ENCODE measurements at regions not wholly inside any gene's neighbourhood (a gene's known extent, or its start where the extent isn't known, plus 50 kb on each side); places are given as distances from the start of the nearest gene placed in this dataset.

- Mint-ChIP-seq H3K36me3 (no peaks in the 10 kb centered on the region), H3K27ac (no peak overlapping the region), H3K9me3 (no peaks in the 10 kb centered on the region), H3K4me3 (no peak overlapping the region), H3K27me3 (no peaks in the 10 kb centered on the region), H3K4me1 (no peaks in the 10 kb centered on the region)
- ATAC-seq (ENCODE audit: low read depth) (no peak), DNase-seq (ENCODE audit: low spot score in 2 of 2) (no peak)
Measured at GRCh38 chr10:3535001-3535400, 250.0 kb downstream of the KLF6 start.

- Mint-ChIP-seq H3K36me3 (no peaks in the 10 kb centered on the region), H3K27ac (no peak overlapping the region), H3K9me3 (no peaks in the 10 kb centered on the region), H3K27me3 (no peaks in the 10 kb centered on the region), H3K4me3 (no peak overlapping the region), H3K4me1 (no peaks in the 10 kb centered on the region)
- no peak for ATAC-seq (ENCODE audit: low read depth)
- no peak for DNase-seq (ENCODE audit: low spot score in 2 of 2)
Measured at GRCh38 chr10:3534433-3534832, 250.6 kb downstream of the KLF6 start.

DNA sequence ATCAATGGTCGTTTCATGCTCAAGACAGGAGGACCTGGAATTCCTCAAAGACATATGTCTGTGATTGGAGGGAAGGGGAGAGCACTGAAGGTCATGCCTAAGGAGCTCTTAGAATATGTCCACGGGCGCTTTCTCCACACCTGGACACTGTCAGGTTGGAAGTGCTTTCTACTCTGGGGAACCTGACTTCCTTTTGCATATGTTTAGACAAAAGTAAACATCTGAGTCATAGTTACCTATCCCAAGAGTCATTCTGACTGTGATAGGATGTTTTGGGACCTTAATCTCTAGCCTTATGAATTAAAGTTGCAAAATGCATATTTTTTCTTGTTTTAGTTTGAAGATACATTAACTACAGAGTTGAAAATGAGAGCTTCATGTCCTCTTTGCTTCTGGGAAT, 251.7 kb downstream of the KLF6 start:
- DNase-seq (ENCODE audit: low spot score in 2 of 2) = no peak
- Mint-ChIP-seq H3K36me3 (no peaks in the 10 kb centered on the region), H3K4me3 (no peak overlapping the region), H3K4me1 (no peaks in the 10 kb centered on the region), H3K9me3 (no peaks in the 10 kb centered on the region), H3K27me3 (no peaks in the 10 kb centered on the region), H3K27ac (no peak overlapping the region)
- no peak for ATAC-seq (ENCODE audit: low read depth)

DNA sequence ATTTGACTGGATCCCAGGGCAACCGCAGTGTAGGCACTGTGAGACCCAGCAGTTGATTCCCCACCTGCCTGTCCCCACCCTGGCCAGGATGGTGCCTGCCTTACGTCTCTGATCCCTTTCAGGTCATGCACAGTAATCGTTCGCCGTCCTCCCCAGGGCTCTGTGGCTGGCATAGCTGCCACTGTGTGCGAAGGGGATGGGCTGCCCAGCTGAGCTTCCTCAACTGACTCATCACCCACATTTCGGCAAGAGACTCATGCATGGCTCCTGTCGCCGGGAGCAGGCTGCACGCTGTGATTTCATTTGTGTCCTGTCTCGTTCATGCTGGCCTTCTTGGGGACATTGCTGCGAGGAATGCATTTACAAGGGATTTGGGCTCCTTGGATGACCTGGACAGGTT, 252.4 kb downstream of the KLF6 start:
- no peaks in the 10 kb centered on the region for H3K27me3 Mint-ChIP-seq
- H3K27ac Mint-ChIP-seq = no peak overlapping the region
- ATAC-seq (ENCODE audit: low read depth) (no peak), DNase-seq (ENCODE audit: low spot score in 2 of 2) (no peak)
- no peaks in the 10 kb centered on the region for H3K36me3 Mint-ChIP-seq
- H3K4me3 Mint-ChIP-seq = no peak overlapping the region
- no peaks in the 10 kb centered on the region for H3K4me1 Mint-ChIP-seq
- H3K9me3 Mint-ChIP-seq = no peaks in the 10 kb centered on the region

DNA sequence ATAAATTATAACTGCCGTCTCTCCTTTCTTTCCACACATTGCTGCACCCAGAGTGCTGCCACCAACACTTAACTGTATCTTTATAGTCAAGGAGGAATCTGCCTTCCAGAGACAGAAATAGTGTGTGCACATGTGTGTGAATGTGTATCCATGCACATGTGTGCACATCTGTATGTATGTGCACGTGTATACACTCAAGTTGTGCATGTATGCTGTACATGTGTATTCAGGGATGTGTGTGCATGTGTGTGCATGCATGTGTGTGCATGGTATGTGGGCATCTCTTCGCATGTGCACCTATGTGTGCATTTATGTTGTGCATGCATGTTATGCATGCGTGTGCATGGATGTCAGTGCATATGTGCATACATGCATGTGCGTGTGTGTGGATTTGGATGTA, 253.3 kb downstream of the KLF6 start:
- DNase-seq (ENCODE audit: low spot score in 2 of 2) = no peak
- no peak for ATAC-seq (ENCODE audit: low read depth)
- Mint-ChIP-seq H3K4me3 (no peak overlapping the region), H3K36me3 (no peaks in the 10 kb centered on the region), H3K4me1 (peaks cover 3% of the 10 kb centered on the region), H3K27me3 (no peaks in the 10 kb centered on the region), H3K27ac (no peak overlapping the region), H3K9me3 (no peaks in the 10 kb centered on the region)

DNA sequence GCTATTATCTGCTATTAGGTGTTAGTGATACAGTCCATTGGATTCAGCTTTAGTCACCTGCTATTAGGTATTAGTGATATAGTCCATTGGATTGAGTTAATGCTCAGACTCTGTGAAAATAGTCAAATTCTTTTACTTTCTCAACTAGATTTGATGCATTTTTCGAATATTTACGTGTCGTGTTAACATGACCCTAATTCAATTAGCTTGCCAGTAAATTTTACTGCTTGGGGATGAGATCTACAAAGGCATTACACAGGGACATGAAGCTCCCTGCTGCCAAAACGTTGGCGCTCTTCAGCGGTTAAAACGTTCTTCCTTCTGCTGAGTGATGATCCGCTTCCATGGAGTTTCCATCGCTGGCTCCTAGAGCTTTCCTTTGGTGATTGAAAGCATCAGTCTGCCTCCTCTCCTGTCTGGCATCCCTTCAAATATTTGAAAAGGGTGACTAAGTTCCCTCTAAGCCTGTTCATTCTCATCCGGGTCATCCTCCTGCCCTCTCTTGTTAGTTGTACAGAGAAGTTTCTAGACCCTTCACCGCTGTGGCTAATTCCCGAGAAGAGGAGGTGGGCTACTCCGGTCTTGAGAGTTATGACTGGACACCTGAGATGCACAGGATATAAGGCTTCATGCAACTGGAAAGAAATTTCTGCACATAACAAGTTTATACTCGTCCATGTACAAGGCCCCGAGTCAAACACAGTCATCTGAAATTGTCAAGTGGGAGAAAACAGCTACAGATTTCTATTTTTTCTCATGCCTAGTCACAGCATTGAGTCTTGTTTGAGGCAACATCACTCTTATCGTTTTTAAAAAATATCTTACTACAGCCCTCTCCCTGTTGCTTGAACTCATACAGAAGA, 254.0 kb downstream of the KLF6 start:
- H3K9me3 Mint-ChIP-seq = no peaks in the 10 kb centered on the region
- H3K4me1 Mint-ChIP-seq = peaks cover 3% of the 10 kb centered on the region
- DNase-seq (ENCODE audit: low spot score in 2 of 2) = no peak
- no peak overlapping the region for H3K4me3 Mint-ChIP-seq
- no peak overlapping the region for H3K27ac Mint-ChIP-seq
- no peaks in the 10 kb centered on the region for H3K27me3 Mint-ChIP-seq
- ATAC-seq (ENCODE audit: low read depth) = no peak
- H3K36me3 Mint-ChIP-seq = no peaks in the 10 kb centered on the region

- Mint-ChIP-seq H3K27me3 (peaks cover 2% of the 10 kb centered on the region), H3K4me3 (no peak overlapping the region), H3K36me3 (no peaks in the 10 kb centered on the region), H3K27ac (no peak overlapping the region), H3K4me1 (peaks cover 3% of the 10 kb centered on the region), H3K9me3 (no peaks in the 10 kb centered on the region)
- no peak for ATAC-seq (ENCODE audit: low read depth)
- no peak for DNase-seq (ENCODE audit: low spot score in 2 of 2)
Measured at GRCh38 chr10:3530346-3530745, 254.7 kb downstream of the KLF6 start.

- Mint-ChIP-seq H3K27ac (no peak overlapping the region), H3K4me3 (no peak overlapping the region), H3K27me3 (peaks cover 2% of the 10 kb centered on the region)
Measured at GRCh38 chr10:3529691-3530090, 255.3 kb downstream of the KLF6 start.

DNA sequence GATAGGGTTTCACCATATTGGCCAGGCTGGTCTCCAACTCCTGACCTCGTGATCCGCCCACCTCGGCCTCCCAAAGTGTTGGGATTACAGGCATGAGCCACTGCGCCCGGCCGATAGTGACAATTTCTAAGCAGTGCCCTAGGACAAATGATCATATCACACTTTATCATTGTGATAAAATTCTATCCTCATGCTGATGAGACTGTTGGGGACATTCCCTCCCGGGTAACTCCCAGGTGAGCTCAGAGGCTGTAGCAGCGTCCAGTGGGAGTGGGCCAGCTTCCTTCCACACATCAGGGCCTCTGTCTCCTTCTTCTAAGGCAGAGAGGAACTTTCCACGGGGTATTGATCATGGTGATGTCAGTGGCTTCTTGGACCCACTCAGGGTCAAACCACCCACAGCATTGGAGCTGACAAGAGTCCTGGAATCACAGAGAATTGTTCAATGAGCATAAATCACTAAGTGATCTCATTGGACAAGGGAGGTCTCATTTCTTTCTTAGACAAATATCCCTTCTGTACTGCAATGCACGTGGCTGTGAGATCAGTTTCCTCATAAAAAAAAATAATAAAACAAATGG, 256.1 kb downstream of the KLF6 start:
- DNase-seq (ENCODE audit: low spot score in 2 of 2) (no peak), ATAC-seq (ENCODE audit: low read depth) (no peak)
- H3K9me3 Mint-ChIP-seq = no peaks in the 10 kb centered on the region

More at GRCh38 chr10:3529691-3530090, 255.3 kb downstream of the KLF6 start:
- Mint-ChIP-seq H3K36me3 (no peaks in the 10 kb centered on the region), H3K4me1 (peaks cover 3% of the 10 kb centered on the region), H3K9me3 (no peaks in the 10 kb centered on the region)
- DNase-seq (ENCODE audit: low spot score in 2 of 2) = no peak
- ATAC-seq (ENCODE audit: low read depth) = no peak

GRCh38 chr10:3528271-3528670, 256.7 kb downstream of the KLF6 start:
- DNase-seq (ENCODE audit: low spot score in 2 of 2) = no peak

More for the DNA sequence above, 256.1 kb downstream of the KLF6 start:
- H3K27ac Mint-ChIP-seq = no peak overlapping the region
- H3K36me3 Mint-ChIP-seq = no peaks in the 10 kb centered on the region
- no peak overlapping the region for H3K4me3 Mint-ChIP-seq
- H3K27me3 Mint-ChIP-seq = peaks cover 2% of the 10 kb centered on the region
- peaks cover 3% of the 10 kb centered on the region for H3K4me1 Mint-ChIP-seq

GRCh38 chr10:3527869-3528268, 257.1 kb downstream of the KLF6 start:
- Mint-ChIP-seq H3K27me3 (peaks cover 4% of the 10 kb centered on the region), H3K36me3 (no peaks in the 10 kb centered on the region), H3K4me3 (no peak overlapping the region), H3K4me1 (peaks cover 3% of the 10 kb centered on the region), H3K27ac (no peak overlapping the region), H3K9me3 (no peaks in the 10 kb centered on the region)
- no peak for DNase-seq (ENCODE audit: low spot score in 2 of 2)
- no peak for ATAC-seq (ENCODE audit: low read depth)

More at GRCh38 chr10:3528271-3528670, 256.7 kb downstream of the KLF6 start:
- Mint-ChIP-seq H3K27me3 (peaks cover 3% of the 10 kb centered on the region), H3K27ac (no peak overlapping the region), H3K4me3 (no peak overlapping the region), H3K36me3 (no peaks in the 10 kb centered on the region), H3K4me1 (peaks cover 3% of the 10 kb centered on the region), H3K9me3 (no peaks in the 10 kb centered on the region)
- ATAC-seq (ENCODE audit: low read depth) = no peak

DNA sequence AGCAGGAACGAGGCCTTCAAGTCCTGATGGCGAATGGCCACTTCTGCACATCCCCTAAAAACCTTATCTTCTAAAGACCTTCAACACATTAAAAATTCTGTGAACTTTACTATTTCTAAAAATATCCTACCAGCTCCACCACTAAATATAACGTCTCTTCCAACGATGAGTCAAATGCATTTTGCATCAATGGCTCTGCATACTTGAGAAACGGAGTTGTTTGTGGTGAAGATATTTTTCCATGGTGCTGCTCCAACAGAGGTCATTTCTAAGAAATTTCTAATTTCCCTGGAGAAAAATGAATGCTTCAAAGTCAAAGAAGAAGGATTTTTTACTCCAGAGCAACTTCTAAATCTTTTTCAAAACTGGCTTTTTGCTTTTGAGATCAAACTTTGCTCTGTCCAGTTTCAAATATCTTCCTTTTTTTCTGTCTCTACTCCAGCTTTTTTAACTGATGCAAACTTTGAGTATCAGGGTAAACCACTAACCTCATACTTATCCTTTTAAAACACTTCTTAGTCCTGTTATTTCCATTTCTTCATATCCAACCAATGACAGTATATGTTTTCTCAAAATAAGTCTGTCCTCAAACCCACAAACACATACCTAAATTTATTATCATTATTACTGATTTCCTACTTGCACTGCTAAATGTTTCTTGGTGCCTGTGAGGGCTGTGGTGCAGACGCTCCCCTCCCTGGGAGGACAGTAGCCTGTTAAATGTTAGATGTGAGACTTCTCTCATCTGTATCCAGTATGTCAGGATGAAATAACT, 258.1 kb downstream of the KLF6 start:
- Mint-ChIP-seq H3K4me1 (peaks cover 3% of the 10 kb centered on the region), H3K4me3 (no peak overlapping the region), H3K9me3 (no peaks in the 10 kb centered on the region), H3K27ac (no peak overlapping the region), H3K36me3 (no peaks in the 10 kb centered on the region), H3K27me3 (peaks cover 6% of the 10 kb centered on the region)
- ATAC-seq (ENCODE audit: low read depth) (no peak), DNase-seq (ENCODE audit: low spot score in 2 of 2) (no peak)

DNA sequence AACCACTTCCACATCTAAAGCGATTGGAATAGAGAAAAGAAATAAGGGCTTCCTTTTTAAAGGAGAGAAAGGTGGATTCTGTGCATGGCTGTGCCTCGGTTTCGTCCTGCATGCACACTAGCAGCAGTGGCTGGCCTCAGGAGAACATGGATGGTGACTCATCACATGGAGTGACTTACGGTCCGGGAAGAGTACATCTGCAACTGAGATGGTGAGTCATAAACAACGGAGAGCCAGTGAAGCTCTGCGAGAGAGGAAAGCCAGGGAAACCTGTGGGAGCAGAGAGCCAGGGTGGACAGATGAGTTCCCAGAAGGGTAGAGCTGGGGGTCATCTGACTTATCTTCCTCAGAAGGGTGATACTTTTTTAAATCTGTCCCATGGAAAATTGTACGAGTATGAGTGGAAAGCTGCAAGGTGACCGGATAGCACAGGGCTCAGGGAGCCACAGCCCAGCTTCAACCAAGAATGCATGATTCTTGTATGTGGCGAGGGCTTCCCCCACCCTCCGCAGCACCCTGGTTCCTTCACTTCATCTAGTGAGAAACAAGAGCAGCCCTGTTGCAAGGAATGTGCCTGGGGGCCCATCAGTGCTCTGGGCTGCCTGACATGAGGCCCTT, 259.1 kb downstream of the KLF6 start:
- Mint-ChIP-seq H3K4me1 (peaks cover 3% of the 10 kb centered on the region), H3K27ac (no peak overlapping the region), H3K27me3 (peaks cover 6% of the 10 kb centered on the region), H3K36me3 (no peaks in the 10 kb centered on the region), H3K9me3 (no peaks in the 10 kb centered on the region), H3K4me3 (no peak overlapping the region)
- DNase-seq (ENCODE audit: low spot score in 2 of 2) = no peak
- ATAC-seq (ENCODE audit: low read depth) = no peak

Data from memory B cell (primary cell).